ENCODE measurements at regions not wholly inside any gene's neighbourhood (a gene's known extent, or its start where the extent isn't known, plus 50 kb on each side); places are given as distances from the start of the nearest gene placed in this dataset.

DNA sequence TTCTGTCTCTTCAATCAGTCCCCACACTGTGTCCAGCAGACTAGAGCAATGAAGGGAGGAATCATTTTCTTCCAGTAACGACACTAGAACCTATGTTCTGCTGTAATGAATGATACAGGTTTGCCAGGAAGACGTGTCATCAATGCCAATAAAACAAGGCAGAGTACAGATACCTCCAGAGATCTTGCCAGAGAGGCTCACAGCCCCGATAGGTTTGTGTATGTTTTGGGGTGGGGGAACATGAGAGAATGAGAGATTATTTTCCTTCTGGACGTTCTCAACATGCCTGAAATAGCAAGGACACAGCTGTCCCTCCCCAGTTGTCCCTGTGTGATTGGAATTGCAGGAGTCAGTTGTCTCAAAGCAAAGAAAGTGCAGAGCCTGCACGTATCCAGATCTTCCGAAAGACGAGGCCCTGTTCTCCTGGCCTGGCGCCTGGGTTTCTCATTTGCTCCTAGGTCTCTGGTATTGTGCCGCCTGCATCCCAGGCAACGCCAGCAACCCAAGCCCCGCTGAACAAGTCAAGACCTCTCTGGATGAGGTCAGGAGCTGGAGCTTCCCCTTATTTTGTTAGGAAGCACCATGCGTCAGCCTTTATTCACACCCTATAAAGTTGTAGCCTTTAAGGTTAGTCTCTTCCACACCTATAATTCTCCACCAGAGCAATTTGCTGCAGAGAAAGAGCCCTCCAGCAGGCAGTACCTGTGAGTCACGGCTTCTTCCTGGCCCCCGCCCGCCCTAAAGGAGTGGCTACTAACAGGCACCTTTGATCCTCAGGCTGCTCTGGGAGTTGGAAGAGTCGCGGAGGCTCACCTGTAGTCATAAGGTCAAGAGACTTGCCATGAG is 130.5 kb downstream of the TOMM20 start:
- Histone ChIP-seq H3K27me3 (ENCODE audit: insufficient read depth, poor library complexity, severe bottlenecking) (no peaks in the 10 kb centered on the region), H3K4me3 (replicated peaks; ENCODE audit: insufficient read depth, low read length) (no peak overlapping the region), H3K27ac (replicated peaks) (no peak overlapping the region)
- no peak for DNase-seq (ENCODE audit: low read depth in 1 of 2, low spot score in 1 of 2)
- TF ChIP-seq, protein P1, sequence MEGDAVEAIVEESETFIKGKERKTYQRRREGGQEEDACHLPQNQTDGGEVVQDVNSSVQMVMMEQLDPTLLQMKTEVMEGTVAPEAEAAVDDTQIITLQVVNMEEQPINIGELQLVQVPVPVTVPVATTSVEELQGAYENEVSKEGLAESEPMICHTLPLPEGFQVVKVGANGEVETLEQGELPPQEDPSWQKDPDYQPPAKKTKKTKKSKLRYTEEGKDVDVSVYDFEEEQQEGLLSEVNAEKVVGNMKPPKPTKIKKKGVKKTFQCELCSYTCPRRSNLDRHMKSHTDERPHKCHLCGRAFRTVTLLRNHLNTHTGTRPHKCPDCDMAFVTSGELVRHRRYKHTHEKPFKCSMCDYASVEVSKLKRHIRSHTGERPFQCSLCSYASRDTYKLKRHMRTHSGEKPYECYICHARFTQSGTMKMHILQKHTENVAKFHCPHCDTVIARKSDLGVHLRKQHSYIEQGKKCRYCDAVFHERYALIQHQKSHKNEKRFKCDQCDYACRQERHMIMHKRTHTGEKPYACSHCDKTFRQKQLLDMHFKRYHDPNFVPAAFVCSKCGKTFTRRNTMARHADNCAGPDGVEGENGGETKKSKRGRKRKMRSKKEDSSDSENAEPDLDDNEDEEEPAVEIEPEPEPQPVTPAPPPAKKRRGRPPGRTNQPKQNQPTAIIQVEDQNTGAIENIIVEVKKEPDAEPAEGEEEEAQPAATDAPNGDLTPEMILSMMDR (IDR thresholded peaks at IDR 0.05; ENCODE audit: insufficient read depth, low read length), result no peak
- TF ChIP-seq, protein P2, sequence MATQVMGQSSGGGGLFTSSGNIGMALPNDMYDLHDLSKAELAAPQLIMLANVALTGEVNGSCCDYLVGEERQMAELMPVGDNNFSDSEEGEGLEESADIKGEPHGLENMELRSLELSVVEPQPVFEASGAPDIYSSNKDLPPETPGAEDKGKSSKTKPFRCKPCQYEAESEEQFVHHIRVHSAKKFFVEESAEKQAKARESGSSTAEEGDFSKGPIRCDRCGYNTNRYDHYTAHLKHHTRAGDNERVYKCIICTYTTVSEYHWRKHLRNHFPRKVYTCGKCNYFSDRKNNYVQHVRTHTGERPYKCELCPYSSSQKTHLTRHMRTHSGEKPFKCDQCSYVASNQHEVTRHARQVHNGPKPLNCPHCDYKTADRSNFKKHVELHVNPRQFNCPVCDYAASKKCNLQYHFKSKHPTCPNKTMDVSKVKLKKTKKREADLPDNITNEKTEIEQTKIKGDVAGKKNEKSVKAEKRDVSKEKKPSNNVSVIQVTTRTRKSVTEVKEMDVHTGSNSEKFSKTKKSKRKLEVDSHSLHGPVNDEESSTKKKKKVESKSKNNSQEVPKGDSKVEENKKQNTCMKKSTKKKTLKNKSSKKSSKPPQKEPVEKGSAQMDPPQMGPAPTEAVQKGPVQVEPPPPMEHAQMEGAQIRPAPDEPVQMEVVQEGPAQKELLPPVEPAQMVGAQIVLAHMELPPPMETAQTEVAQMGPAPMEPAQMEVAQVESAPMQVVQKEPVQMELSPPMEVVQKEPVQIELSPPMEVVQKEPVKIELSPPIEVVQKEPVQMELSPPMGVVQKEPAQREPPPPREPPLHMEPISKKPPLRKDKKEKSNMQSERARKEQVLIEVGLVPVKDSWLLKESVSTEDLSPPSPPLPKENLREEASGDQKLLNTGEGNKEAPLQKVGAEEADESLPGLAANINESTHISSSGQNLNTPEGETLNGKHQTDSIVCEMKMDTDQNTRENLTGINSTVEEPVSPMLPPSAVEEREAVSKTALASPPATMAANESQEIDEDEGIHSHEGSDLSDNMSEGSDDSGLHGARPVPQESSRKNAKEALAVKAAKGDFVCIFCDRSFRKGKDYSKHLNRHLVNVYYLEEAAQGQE (IDR thresholded peaks at IDR 0.05; ENCODE audit: insufficient replicate concordance, low read depth), result no peak
- no peak for TF ChIP-seq POLR2AphosphoS5 (IDR thresholded peaks at IDR 0.05; ENCODE audit: low read depth)

DNA sequence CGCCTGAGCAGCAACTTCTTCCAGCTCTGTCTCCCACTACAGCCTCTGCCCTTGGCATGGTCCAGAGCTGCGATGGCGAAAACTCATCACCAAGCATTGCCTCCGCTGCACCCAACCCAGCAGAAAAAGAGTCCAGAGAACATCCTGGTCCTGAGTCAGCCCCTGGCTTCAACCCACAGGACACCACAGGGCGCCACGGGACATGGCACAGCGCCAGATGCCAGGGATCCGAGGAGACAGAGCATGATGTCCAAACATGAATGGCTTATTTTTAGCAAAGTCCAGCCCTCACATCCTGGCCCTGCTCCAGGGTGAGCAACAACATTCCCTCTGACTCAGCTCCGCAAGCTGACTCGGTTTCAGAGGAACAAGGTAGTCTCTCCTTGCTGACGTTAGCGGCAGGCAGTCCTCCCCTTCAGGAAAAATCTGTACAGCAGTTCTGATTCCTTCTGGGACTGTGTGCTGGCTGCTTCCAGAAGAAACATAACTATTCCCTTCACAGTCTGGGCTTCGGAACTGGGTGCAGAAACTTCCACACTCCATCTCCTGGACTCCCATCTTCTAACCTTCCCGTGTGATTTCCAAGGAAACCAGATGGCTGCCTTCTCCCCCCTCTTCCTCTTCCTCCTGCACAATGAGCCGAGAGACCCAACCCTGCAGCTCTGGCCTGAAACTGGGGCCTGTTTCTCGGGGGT is 131.3 kb downstream of the TOMM20 start:
- H3K4me3 ChIP-seq (replicated peaks; ENCODE audit: insufficient read depth, low read length), result no peak overlapping the region
- DNase-seq (ENCODE audit: low read depth in 1 of 2, low spot score in 1 of 2), result no peak
- TF ChIP-seq POLR2AphosphoS5 (IDR thresholded peaks at IDR 0.05; ENCODE audit: low read depth) (no peak), GABPA (IDR thresholded peaks at IDR 0.05; ENCODE audit: low read depth) (no peak), SPI1 (IDR thresholded peaks at IDR 0.05; ENCODE audit: borderline replicate concordance, low read depth) (no peak)
- TF ChIP-seq, protein P1 (IDR thresholded peaks at IDR 0.05; ENCODE audit: insufficient read depth, low read length), result no peak
- TF ChIP-seq, protein P2 (IDR thresholded peaks at IDR 0.05; ENCODE audit: insufficient replicate concordance, low read depth), result no peak
- H3K27ac ChIP-seq (replicated peaks), result no peak overlapping the region
- no peaks in the 10 kb centered on the region for H3K27me3 ChIP-seq (ENCODE audit: insufficient read depth, poor library complexity, severe bottlenecking)

DNA sequence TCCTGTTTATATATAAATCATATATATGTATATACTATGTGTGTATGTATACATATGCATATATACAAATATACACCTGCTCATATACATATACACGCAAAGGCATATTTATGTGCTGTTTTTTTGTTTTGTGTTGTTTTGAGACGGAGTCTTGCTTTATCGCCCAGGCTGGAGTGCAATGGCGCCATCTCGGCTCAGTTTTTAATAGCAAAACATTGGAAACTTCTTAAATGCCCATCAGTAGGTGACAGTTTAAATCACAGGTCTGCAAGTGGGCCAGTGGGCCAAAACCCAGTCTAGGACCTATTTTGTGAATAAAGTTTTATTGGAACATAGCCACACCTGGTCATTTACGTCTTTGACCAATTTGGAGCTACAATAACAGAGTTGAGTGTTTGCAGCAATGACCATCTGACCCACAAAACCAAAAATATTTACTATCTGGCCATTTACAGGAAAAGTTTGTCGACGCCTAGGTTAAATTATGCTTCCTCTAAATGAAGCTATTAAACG is 132.3 kb downstream of the TOMM20 start:
- no peak overlapping the region for H3K4me3 ChIP-seq (replicated peaks; ENCODE audit: insufficient read depth, low read length)
- no peak overlapping the region for H3K27ac ChIP-seq (replicated peaks)
- no peaks in the 10 kb centered on the region for H3K27me3 ChIP-seq (ENCODE audit: insufficient read depth, poor library complexity, severe bottlenecking)
- TF ChIP-seq, protein P1 (IDR thresholded peaks at IDR 0.05; ENCODE audit: insufficient read depth, low read length), result no peak
- TF ChIP-seq POLR2AphosphoS5 (IDR thresholded peaks at IDR 0.05; ENCODE audit: low read depth) (no peak), GABPA (IDR thresholded peaks at IDR 0.05; ENCODE audit: low read depth) (no peak), SPI1 (IDR thresholded peaks at IDR 0.05; ENCODE audit: borderline replicate concordance, low read depth) (no peak)
- TF ChIP-seq, protein P2 (IDR thresholded peaks at IDR 0.05; ENCODE audit: insufficient replicate concordance, low read depth), result no peak
- DNase-seq (ENCODE audit: low read depth in 1 of 2, low spot score in 1 of 2), result no peak

Data from HL-60 (cell line).